Activated B cell treated with CpG ODN at 0.5 μM for 24 hours (primary cell): ENCODE measurements at regions not wholly inside any gene's neighbourhood (a gene's known extent, or its start where the extent isn't known, plus 50 kb on each side); places are given as distances from the start of the nearest gene placed in this dataset.

ENCODE experiments used
- ATAC-seq: fragments of 200-7000 bp; cut with Tn5 transposase; one replicate; pipeline ENCODE4 v1.10.0; 2021; ENCODE audit warnings: low read depth, mild to moderate bottlenecking, moderate library complexity
- CTCF ChIA-PET: fragments of 350-600 bp; sonication (Branson Sonifier 250); formaldehyde crosslinking; loops from one replicate; lab custom pipeline; 2021; ENCODE audit warnings: antibody characterized with exemption; lab: Charles Lee
- POLR2A ChIA-PET: fragments of 350-600 bp; sonication (Branson Sonifier 250); formaldehyde crosslinking; loops from one replicate; lab custom pipeline; 2021; ENCODE audit warnings: antibody characterized with exemption; lab: Charles Lee
- DNase-seq: peaks from one replicate; pipeline ENCODE4 v3.0.0; 2022
- H3K27ac Mint-ChIP-seq: one replicate; pipeline ENCODE4 v1.8.0; 2020; ENCODE audit warnings: mixed read lengths
- H3K27me3 Mint-ChIP-seq: one replicate; pipeline ENCODE4 v1.8.0; 2021; ENCODE audit warnings: mixed read lengths
- H3K36me3 Mint-ChIP-seq: one replicate; pipeline ENCODE4 v1.8.0; 2021; ENCODE audit warnings: low read depth, mixed read lengths
- H3K4me1 Mint-ChIP-seq: one replicate; pipeline ENCODE4 v1.8.0; 2021; ENCODE audit warnings: mixed read lengths
- H3K4me3 Mint-ChIP-seq: one replicate; pipeline ENCODE4 v1.8.0; 2020; ENCODE audit warnings: mild to moderate bottlenecking, mixed read lengths
- H3K9me3 Mint-ChIP-seq: one replicate; pipeline ENCODE4 v1.8.0; 2020; ENCODE audit warnings: mixed read lengths
- CTCF ChIP-seq: fragments of 200-600 bp; IDR thresholded peaks from one replicate; pipeline ENCODE4 v1.8.0; 2022; ENCODE audit warnings: antibody characterized with exemption, mild to moderate bottlenecking
- intact Hi-C: fragments of 100-400 bp; cut with micrococcal nuclease; formaldehyde crosslinking; loops from one replicate; pipeline ENCODE4 v1.15.1; 2024

- TF ChIP-seq CTCF = no peak
- Mint-ChIP-seq H3K4me1 (no peaks in the 10 kb centered on the region), H3K27ac (no peak overlapping the region), H3K4me3 (no peak overlapping the region), H3K27me3 (peaks cover 7% of the 10 kb centered on the region), H3K36me3 (no peaks in the 10 kb centered on the region), H3K9me3 (no peaks in the 10 kb centered on the region)
- CTCF ChIA-PET = no interaction called here
- intact Hi-C loops = no loop called here
- ATAC-seq (no peak), DNase-seq (no peak)
- POLR2A ChIA-PET = no interaction called here
Measured at GRCh38 chr6:33952016-33952415, 148.2 kb upstream of the MLN start.

- no peak for TF ChIP-seq CTCF
- DNase-seq (no peak), ATAC-seq (no peak)
- POLR2A ChIA-PET = no interaction called here
- H3K27me3 Mint-ChIP-seq = no peaks in the 10 kb centered on the region
- no peaks in the 10 kb centered on the region for H3K4me1 Mint-ChIP-seq
- no peak overlapping the region for H3K4me3 Mint-ChIP-seq
- intact Hi-C loops = no loop called here
- H3K9me3 Mint-ChIP-seq = no peaks in the 10 kb centered on the region
- no peaks in the 10 kb centered on the region for H3K36me3 Mint-ChIP-seq
- H3K27ac Mint-ChIP-seq = no peak overlapping the region
- CTCF ChIA-PET = no interaction called here
Measured at GRCh38 chr6:33950891-33951889, 147.4 kb upstream of the MLN start.

- Mint-ChIP-seq H3K9me3 (no peaks in the 10 kb centered on the region), H3K36me3 (no peaks in the 10 kb centered on the region), H3K4me3 (no peak overlapping the region), H3K27me3 (no peaks in the 10 kb centered on the region), H3K27ac (no peak overlapping the region), H3K4me1 (no peaks in the 10 kb centered on the region)
- no peak for DNase-seq
- intact Hi-C loops = no loop called here
- POLR2A ChIA-PET = no interaction called here
- CTCF ChIA-PET = no interaction called here
- TF ChIP-seq CTCF = no peak
- no peak for ATAC-seq
Measured at GRCh38 chr6:33950472-33950881, 146.7 kb upstream of the MLN start.

GRCh38 chr6:33949877-33950435 lies 146.2 kb upstream of the MLN start:
- no peak for TF ChIP-seq CTCF
- POLR2A ChIA-PET = no interaction called here
- no peak for DNase-seq
- no peaks in the 10 kb centered on the region for H3K9me3 Mint-ChIP-seq
- no peaks in the 10 kb centered on the region for H3K4me1 Mint-ChIP-seq
- H3K27me3 Mint-ChIP-seq = no peaks in the 10 kb centered on the region
- ATAC-seq = no peak
- no peaks in the 10 kb centered on the region for H3K36me3 Mint-ChIP-seq
- CTCF ChIA-PET = no interaction called here
- intact Hi-C loops = no loop called here
- no peak overlapping the region for H3K4me3 Mint-ChIP-seq
- no peak overlapping the region for H3K27ac Mint-ChIP-seq

- H3K4me1 Mint-ChIP-seq = no peaks in the 10 kb centered on the region
Measured at GRCh38 chr6:33949111-33949510, 145.3 kb upstream of the MLN start.

More at GRCh38 chr6:33949111-33949510, 145.3 kb upstream of the MLN start:
- ChIA-PET POLR2A (no interaction called here), CTCF (no interaction called here)
- ATAC-seq (no peak), DNase-seq (no peak)
- intact Hi-C loops = no loop called here
- no peaks in the 10 kb centered on the region for H3K36me3 Mint-ChIP-seq
- H3K27me3 Mint-ChIP-seq = peaks cover 5% of the 10 kb centered on the region
- no peaks in the 10 kb centered on the region for H3K9me3 Mint-ChIP-seq
- TF ChIP-seq CTCF = no peak
- H3K27ac Mint-ChIP-seq = no peak overlapping the region
- H3K4me3 Mint-ChIP-seq = no peak overlapping the region
